HG02610 (cell line): ENCODE measurements at regions not wholly inside any gene's neighbourhood (a gene's known extent, or its start where the extent isn't known, plus 50 kb on each side); places are given as distances from the start of the nearest gene placed in this dataset.

Experiments
- ATAC-seq: cut with Tn5 transposase; IDR thresholded peaks from one replicate; pipeline ENCODE4 v1.9.1; 2021; ENCODE audit warnings: mild to moderate bottlenecking, moderate library complexity; ENCODE audit not compliant: unreplicated experiment

- ATAC-seq, result no peak
Measured at GRCh38 chr20:11814267-11814666, 103.4 kb upstream of the BTBD3 start.

GRCh38 chr20:11820838-11821237 is 96.9 kb upstream of the BTBD3 start:
- ATAC-seq, result no peak

GRCh38 chr20:11822540-11822794 is 95.2 kb upstream of the BTBD3 start:
- no peak for ATAC-seq

- ATAC-seq, result no peak
Measured at GRCh38 chr20:11826334-11826733, 91.4 kb upstream of the BTBD3 start.

- ATAC-seq, result no peak
Measured at GRCh38 chr20:11832397-11832796, 85.3 kb upstream of the BTBD3 start.

GRCh38 chr20:11832851-11833250 is 84.8 kb upstream of the BTBD3 start:
- ATAC-seq, result no peak

GRCh38 chr20:11833825-11834224 is 83.9 kb upstream of the BTBD3 start:
- no peak for ATAC-seq

- no peak for ATAC-seq
Measured at GRCh38 chr20:11838076-11838636, 79.5 kb upstream of the BTBD3 start.

- no peak for ATAC-seq
Measured at GRCh38 chr20:11841972-11842461, 75.7 kb upstream of the BTBD3 start.

GRCh38 chr20:11843289-11843688 is 74.4 kb upstream of the BTBD3 start:
- ATAC-seq, result no peak

- ATAC-seq, result no peak
Measured at GRCh38 chr20:11844691-11845090, 73.0 kb upstream of the BTBD3 start.

GRCh38 chr20:11845340-11845739 is 72.4 kb upstream of the BTBD3 start:
- ATAC-seq, result no peak

- ATAC-seq, result no peak
Measured at GRCh38 chr20:11846131-11846530, 71.6 kb upstream of the BTBD3 start.

GRCh38 chr20:11847827-11848226 is 69.9 kb upstream of the BTBD3 start:
- no peak for ATAC-seq

- ATAC-seq, result no peak
Measured at GRCh38 chr20:11849270-11849915, 68.3 kb upstream of the BTBD3 start.

- no peak for ATAC-seq
Measured at GRCh38 chr20:11849976-11850670, 67.6 kb upstream of the BTBD3 start.

- no peak for ATAC-seq
Measured at GRCh38 chr20:11850901-11851300, 66.8 kb upstream of the BTBD3 start.

- no peak for ATAC-seq
Measured at GRCh38 chr20:11851646-11852045, 66.0 kb upstream of the BTBD3 start.

GRCh38 chr20:11852189-11852588 is 65.5 kb upstream of the BTBD3 start:
- no peak for ATAC-seq

GRCh38 chr20:11852811-11853210 is 64.9 kb upstream of the BTBD3 start:
- ATAC-seq, result no peak

GRCh38 chr20:11853359-11853758 is 64.3 kb upstream of the BTBD3 start:
- no peak for ATAC-seq

- ATAC-seq, result no peak
Measured at GRCh38 chr20:11861479-11861878, 56.2 kb upstream of the BTBD3 start.
